ENCODE measurements at regions not wholly inside any gene's neighbourhood (a gene's known extent, or its start where the extent isn't known, plus 50 kb on each side); places are given as distances from the start of the nearest gene placed in this dataset.

DNA sequence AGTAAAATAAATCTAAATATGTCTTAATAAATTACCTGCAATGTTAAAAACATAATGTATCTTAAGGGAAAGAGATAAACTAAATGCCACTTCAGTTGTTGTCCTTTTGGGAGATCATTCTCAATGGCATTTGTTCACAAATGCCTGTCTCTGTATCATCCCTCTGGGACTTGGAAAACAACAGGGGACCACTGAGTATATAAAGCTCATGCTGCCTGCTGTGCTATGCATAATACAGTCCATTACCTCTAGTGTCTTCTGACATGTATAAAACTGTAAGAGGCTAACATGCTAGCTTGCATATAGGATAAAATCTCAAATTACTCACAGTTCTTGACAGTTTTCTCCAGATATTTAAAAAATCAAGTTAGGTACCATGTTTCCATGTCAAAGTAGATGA lies 503.9 kb downstream of the PDHA2 start:
- TF ChIP-seq POLR2AphosphoS5 (IDR thresholded peaks at IDR 0.05) (no peak), POLR2A (IDR thresholded peaks at IDR 0.05) (no peak), EP300 (IDR thresholded peaks at IDR 0.05) (no peak)
- TF ChIP-seq, protein P1, sequence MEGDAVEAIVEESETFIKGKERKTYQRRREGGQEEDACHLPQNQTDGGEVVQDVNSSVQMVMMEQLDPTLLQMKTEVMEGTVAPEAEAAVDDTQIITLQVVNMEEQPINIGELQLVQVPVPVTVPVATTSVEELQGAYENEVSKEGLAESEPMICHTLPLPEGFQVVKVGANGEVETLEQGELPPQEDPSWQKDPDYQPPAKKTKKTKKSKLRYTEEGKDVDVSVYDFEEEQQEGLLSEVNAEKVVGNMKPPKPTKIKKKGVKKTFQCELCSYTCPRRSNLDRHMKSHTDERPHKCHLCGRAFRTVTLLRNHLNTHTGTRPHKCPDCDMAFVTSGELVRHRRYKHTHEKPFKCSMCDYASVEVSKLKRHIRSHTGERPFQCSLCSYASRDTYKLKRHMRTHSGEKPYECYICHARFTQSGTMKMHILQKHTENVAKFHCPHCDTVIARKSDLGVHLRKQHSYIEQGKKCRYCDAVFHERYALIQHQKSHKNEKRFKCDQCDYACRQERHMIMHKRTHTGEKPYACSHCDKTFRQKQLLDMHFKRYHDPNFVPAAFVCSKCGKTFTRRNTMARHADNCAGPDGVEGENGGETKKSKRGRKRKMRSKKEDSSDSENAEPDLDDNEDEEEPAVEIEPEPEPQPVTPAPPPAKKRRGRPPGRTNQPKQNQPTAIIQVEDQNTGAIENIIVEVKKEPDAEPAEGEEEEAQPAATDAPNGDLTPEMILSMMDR (IDR thresholded peaks at IDR 0.05): no peak

Measured in suprapubic skin (tissue), 4 donors.